ENCODE measurements at regions not wholly inside any gene's neighbourhood (a gene's known extent, or its start where the extent isn't known, plus 50 kb on each side); places are given as distances from the start of the nearest gene placed in this dataset.
A peak's percentile ranks its signal among the peaks of the same experiment; 100 is the strongest.

DNA sequence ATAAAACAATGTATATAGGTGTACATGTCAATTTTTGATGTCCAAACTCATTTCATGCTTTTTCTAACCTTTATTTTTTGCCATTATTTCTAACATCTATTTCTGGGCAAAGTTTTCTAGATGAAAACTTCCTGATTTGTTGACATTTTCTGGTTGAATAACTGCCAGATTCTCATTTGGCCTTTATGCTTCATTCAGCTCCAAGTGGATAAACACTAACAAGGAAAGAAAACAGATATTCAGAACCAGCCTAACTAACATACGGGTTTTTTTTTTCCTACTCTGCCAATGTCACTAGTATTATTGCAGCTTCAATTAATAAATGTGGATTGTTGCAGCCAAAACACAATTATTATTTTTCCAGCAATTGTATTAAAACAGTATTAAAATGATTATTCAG is 50.9 kb upstream of the RAP1GDS1 start:
- intact Hi-C loops (cut with micrococcal nuclease), result no loop called here
- ATAC-seq (no peak), DNase-seq (no peak)

DNA sequence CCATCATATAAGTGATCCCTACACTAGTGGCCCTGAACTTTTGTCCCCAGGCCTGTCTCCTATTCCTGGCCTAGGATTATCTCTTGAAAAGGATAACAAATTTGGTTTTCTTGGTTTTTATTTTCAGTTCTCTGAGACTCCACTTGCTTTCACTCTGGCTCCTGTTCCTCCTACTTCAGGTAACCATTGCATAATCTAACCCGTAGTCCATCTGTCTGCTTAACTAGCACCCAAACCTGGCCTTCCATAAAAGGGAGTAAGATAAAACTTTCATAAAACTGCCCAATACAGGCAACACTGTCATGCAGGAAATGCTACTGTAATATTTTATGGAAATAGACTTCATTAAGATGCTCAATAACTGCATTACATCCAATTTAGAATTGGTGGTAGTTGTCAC is 52.1 kb upstream of the RAP1GDS1 start:
- no peak for DNase-seq
- intact Hi-C loops (cut with micrococcal nuclease), result no loop called here
- no peak for ATAC-seq

DNA sequence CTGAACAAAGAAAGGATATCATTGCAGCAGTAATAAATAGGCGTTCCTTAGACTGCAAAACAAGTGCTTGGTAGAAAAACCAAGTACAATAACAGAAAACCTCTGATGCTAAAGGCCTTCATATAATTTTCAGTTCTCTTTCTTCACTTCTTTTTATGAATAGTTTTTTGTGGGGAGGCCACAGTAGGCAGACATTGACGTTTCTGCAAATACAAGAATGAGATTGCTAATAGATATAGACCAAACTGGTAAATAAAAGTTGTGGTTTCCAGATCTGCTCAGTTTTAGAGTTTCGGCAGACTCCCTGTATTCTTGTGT is 57.0 kb upstream of the RAP1GDS1 start:
- no peak for ATAC-seq
- intact Hi-C loops (cut with micrococcal nuclease), result no loop called here
- DNase-seq, result no peak

GRCh38 chr4:98203332-98204235 is 57.6 kb upstream of the RAP1GDS1 start:
- ATAC-seq, result peak; percentile 68
- intact Hi-C loops (cut with micrococcal nuclease), result no loop called here

GRCh38 chr4:98202907-98203306 is 58.3 kb upstream of the RAP1GDS1 start:
- ATAC-seq, result no peak
- DNase-seq, result no peak
- intact Hi-C loops (cut with micrococcal nuclease), result no loop called here

More at GRCh38 chr4:98203332-98204235, 57.6 kb upstream of the RAP1GDS1 start:
- no peak for DNase-seq

- peak; percentile 93 for ATAC-seq
- peak; percentile 37 for DNase-seq
- intact Hi-C loops (cut with micrococcal nuclease), result no loop called here
Measured at GRCh38 chr4:98199247-98199646, 56.0 kb upstream of the STPG2 start.

- ATAC-seq (no peak), DNase-seq (no peak)
- intact Hi-C loops (cut with micrococcal nuclease), result no loop called here
Measured at GRCh38 chr4:98195005-98195404, 51.7 kb upstream of the STPG2 start.

- intact Hi-C loops (cut with micrococcal nuclease), result no loop called here
- DNase-seq (no peak), ATAC-seq (no peak)
Measured at GRCh38 chr4:98193459-98194105, 50.3 kb upstream of the STPG2 start.
